ENCODE measurements at regions not wholly inside any gene's neighbourhood (a gene's known extent, or its start where the extent isn't known, plus 50 kb on each side); places are given as distances from the start of the nearest gene placed in this dataset.
"Not testable (repeated sequence)": the region's sequence is repeated elsewhere in the genome, so short reads cannot be mapped to it uniquely, and the experiment has no call there.

DNA sequence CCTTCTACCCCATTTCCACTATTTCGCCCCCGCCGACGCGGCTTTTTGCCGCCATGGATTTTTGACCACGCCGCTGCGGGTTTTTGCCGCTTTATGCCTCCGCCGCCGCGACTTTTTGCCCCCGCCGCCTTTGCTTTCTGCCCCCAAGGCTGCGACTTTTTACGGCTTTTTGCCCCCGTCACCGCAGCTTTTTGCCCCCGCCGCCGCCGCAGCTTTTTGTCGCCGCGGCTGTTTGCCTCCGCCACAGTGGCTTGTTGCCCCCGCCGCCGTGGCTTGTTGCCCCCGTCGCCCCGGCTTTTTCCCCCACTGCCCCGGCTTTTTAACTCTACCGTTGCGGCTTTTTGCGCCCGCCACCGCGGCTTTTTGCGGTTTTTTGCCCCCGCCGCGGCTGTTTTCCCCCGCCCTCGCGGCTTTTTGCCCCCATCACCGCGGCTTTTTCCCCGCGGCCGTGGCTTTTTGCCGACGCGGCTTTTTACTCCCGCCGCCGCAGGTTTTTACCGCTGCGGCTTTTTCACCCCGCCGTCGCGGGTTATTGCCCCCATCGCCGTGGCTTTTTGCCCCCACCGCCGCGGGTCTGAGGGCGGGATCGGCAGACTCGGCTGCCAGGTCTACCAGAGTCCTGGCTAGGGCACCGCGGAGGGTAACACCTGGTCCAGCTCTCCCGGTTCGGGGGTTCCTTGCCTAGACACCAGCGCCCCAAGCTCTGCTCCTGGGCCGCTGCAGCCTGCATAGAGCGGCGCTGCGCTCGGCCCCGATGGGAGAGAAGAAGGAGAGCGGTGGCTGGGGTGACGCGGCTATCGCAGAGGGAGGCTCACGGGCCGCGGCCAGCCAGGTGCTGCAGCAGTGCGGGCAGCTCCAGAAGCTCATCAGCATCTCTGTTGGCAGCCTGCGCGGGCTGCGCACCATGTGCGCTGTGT is 562.7 kb upstream of the WSB1 start:
- Histone ChIP-seq H3K9me3 (peaks cover 0 to 33% (median 0%) of the 10 kb centered on the region in 11 donors), H3K4me1 (no peaks in the 10 kb centered on the region), H3K4me3 (no peak overlapping the region), H3K27ac (no peak overlapping the region), H3K36me3 (no peaks in the 10 kb centered on the region), H3K27me3 (peaks cover 0 to 24% (median 9%) of the 10 kb centered on the region in 7 donors)
- intact Hi-C loops (cut with DNase I) = no loop called here
- no peak for DNase-seq
- ATAC-seq = no peak
- WGBS, 2 donors = 47 to 53% methylated on average over 93 to 96 of the region's 96 CpGs
- TF ChIP-seq, protein P1, sequence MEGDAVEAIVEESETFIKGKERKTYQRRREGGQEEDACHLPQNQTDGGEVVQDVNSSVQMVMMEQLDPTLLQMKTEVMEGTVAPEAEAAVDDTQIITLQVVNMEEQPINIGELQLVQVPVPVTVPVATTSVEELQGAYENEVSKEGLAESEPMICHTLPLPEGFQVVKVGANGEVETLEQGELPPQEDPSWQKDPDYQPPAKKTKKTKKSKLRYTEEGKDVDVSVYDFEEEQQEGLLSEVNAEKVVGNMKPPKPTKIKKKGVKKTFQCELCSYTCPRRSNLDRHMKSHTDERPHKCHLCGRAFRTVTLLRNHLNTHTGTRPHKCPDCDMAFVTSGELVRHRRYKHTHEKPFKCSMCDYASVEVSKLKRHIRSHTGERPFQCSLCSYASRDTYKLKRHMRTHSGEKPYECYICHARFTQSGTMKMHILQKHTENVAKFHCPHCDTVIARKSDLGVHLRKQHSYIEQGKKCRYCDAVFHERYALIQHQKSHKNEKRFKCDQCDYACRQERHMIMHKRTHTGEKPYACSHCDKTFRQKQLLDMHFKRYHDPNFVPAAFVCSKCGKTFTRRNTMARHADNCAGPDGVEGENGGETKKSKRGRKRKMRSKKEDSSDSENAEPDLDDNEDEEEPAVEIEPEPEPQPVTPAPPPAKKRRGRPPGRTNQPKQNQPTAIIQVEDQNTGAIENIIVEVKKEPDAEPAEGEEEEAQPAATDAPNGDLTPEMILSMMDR (IDR thresholded peaks at IDR 0.05) = no peak

DNA sequence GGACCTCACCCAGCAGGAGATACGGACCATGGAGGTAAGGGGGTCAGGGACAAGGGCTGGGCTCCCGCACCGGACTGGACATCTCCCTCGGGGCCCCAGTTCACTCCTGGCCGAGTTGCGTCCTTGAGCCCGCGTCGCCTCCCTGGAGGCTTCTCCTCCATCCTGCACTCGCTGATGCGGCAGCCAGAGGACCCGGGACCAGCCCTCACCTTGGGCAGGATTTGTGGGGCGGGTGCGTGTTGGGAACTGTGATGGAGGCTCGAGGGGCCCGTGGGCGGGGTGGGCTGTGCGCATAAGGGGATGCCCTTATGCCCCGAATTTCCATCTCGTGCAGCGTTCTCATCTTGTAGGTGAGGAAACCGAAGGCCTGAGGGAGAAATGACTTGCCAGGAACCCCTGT is 562.0 kb upstream of the WSB1 start:
- H3K27ac ChIP-seq; H3K4me1 ChIP-seq; H3K4me3 ChIP-seq; intact Hi-C loops (cut with DNase I); H3K36me3 ChIP-seq; ATAC-seq: not testable (repeated sequence)
- peaks cover 0 to 40% (median 0%) of the 10 kb centered on the region in 11 donors for H3K9me3 ChIP-seq
- peak in 1 of 2 donors; percentile 11 for DNase-seq
- WGBS, 2 donors = 58 to 60% methylated on average over 22 of the region's 22 CpGs
- peaks cover 0 to 24% (median 9%) of the 10 kb centered on the region in 7 donors for H3K27me3 ChIP-seq

DNA sequence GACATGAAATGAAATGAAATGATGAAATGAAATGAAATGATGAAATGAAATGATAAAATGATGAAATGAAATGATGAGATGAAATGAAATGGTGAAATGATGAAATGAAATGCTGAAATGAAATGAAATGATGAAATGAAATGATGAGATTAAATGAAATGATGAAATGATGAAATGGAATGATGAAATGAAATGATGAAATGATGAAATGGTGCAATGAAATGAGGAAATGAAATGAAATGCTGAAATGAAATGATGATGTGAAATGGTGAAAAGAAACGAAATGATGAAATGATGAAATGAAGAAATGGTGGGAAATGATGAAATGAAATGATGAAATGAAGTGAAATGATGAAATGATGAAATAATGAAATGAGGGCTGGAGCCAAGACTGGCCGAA is 559.1 kb upstream of the WSB1 start:
- H3K4me3 ChIP-seq; intact Hi-C loops (cut with DNase I); ATAC-seq; DNase-seq; H3K27ac ChIP-seq; H3K4me1 ChIP-seq; H3K36me3 ChIP-seq: not testable (repeated sequence)
- 40 to 60% methylated on average over 2 of the region's 2 CpGs for WGBS, 2 donors
- peaks cover 0 to 46% (median 0%) of the 10 kb centered on the region in 11 donors for H3K9me3 ChIP-seq
- peaks cover 0 to 24% (median 9%) of the 10 kb centered on the region in 7 donors for H3K27me3 ChIP-seq

DNA sequence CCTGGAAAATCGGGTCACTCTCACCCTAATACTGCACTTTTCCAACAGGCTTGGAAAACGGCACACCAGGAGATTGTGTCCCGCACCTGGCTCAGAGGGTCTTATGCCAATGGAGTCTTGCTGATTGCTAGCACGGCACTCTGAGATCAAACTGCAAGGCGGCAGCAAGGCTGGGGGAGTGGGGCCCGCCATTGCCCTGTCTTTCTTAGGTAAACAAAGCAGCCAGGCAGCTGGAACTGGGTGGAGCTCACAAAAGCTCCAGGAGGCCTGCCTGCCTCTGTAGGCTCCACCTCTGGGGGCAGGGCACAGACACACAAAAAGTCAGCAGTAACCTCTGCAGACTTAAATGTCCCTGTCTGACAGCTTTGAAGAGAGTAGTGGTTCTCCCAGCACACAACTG is 557.9 kb upstream of the WSB1 start:
- ATAC-seq; H3K36me3 ChIP-seq; intact Hi-C loops (cut with DNase I); H3K4me3 ChIP-seq; DNase-seq; H3K27ac ChIP-seq; H3K4me1 ChIP-seq: not testable (repeated sequence)
- Histone ChIP-seq H3K27me3 (peaks cover 0 to 20% (median 9%) of the 10 kb centered on the region in 7 donors), H3K9me3 (peaks cover 0 to 53% (median 0%) of the 10 kb centered on the region in 11 donors)
- WGBS, 2 donors = 77 to 91% methylated on average over 3 of the region's 6 CpGs

DNA sequence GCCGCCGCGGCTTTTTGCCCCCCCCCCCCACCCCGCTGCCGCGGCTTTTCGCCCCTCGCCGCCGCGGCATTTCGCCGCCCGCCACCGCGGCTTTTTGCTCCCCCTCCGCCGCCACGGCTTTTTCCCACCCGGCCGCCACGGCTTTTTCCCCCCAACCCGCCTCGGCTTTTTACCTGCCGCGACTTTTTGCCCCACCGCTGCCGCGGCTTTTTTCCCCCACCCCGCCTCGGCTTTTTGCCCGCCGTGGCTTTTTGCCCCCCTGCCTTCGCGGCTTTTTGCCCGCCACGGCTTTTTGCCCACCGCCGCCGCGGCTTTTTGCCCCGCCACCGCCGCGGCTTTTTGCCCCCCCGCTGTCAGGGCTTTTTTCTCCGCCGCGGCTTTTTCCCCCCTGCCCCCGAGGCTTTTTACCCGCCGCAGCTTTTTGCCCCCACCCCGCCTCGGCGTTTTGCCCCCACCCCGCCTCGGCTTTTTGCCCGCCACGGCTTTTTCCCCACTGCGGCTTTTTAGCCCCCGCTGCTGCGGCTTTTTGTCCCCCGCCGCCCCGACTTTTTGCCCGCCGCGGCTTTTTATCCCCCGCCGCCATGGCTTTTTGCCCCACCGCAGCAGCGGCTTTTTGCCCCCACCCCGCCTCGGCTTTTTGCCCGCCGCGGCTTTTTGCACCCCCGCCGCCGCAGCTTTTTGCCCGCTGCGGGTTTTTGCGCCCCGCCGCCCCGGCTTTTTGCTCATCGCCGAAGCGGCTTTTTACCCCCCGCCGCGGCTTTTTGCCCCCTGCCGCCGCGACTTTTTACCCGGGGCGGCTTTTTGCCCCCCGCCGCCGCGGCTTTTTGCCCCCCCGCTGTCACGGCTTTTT is 527.8 kb upstream of the WSB1 start:
- H3K36me3 ChIP-seq = no peaks in the 10 kb centered on the region
- H3K4me1 ChIP-seq = no peaks in the 10 kb centered on the region
- H3K9me3 ChIP-seq = peaks cover 0 to 2% (median 0%) of the 10 kb centered on the region in 11 donors
- H3K27ac ChIP-seq = no peak overlapping the region
- no peak for ATAC-seq
- intact Hi-C loops (cut with DNase I) = no loop called here
- peaks cover 0 to 47% (median 18%) of the 10 kb centered on the region in 7 donors for H3K27me3 ChIP-seq
- WGBS, 2 donors = 40 to 55% methylated on average over 87 to 103 of the region's 103 CpGs
- TF ChIP-seq, protein P1 (IDR thresholded peaks at IDR 0.05) = no peak
- no peak overlapping the region for H3K4me3 ChIP-seq
- DNase-seq = no peak

Data from heart right ventricle (tissue), 16 donors.